HCT116 (cell line): ENCODE measurements at regions not wholly inside any gene's neighbourhood (a gene's known extent, or its start where the extent isn't known, plus 50 kb on each side); places are given as distances from the start of the nearest gene placed in this dataset.
"Not testable (repeated sequence)": the region's sequence is repeated elsewhere in the genome, so short reads cannot be mapped to it uniquely, and the experiment has no call there.

Source experiments
- CEBPB ChIP-seq: IDR thresholded peaks from 2 replicates; pipeline ENCODE4 v1.6.1; 2012; ENCODE audit warnings: low read depth
- CTCF ChIP-seq, 3 experiments: fragments of 200-600 bp in 1 of 3; sonication (generic) in 1 of 3; IDR thresholded peaks in 2 of 3; conservative IDR thresholded peaks in 1 of 3; 2 replicates each; pipeline ENCODE4 v1.5.1; 2012 to 2017; ENCODE audit warnings: low read depth in 2 of 3, low read length in 2 of 3, antibody characterized with exemption in 1 of 3, borderline replicate concordance in 1 of 3, control low read depth in 1 of 3, mild to moderate bottlenecking in 1 of 3, mixed read lengths in 1 of 3, mixed run types in 1 of 3, moderate library complexity in 1 of 3; ENCODE audit not compliant: insufficient read depth in 1 of 3
- EZH2phosphoT487 ChIP-seq: fragments of 200-600 bp; IDR thresholded peaks from 2 replicates; pipeline ENCODE4 v1.6.1; 2018; ENCODE audit warnings: antibody characterized with exemption, borderline replicate concordance
- POLR2A ChIP-seq: IDR thresholded peaks from 2 replicates; pipeline ENCODE4 v1.7.0; 2011; ENCODE audit warnings: borderline replicate concordance; ENCODE audit not compliant: insufficient read depth, insufficient read length; ENCODE audit errors: extremely low read depth
- POLR2AphosphoS5 ChIP-seq: IDR thresholded peaks from 2 replicates; pipeline ENCODE4 v1.6.1; 2011; ENCODE audit warnings: mild to moderate bottlenecking, low read depth, low read length, moderate library complexity
- RAD21 ChIP-seq: IDR thresholded peaks from 2 replicates; pipeline ENCODE4 v1.6.1; 2012; ENCODE audit warnings: low read depth, mild to moderate bottlenecking
- TF ChIP-seq, protein P1 (sequence below): IDR thresholded peaks from 2 replicates; pipeline ENCODE4 v1.6.1; 2012; ENCODE audit warnings: low read depth
- TF ChIP-seq, protein P2 (sequence below): IDR thresholded peaks from 2 replicates; pipeline ENCODE4 v1.6.1; 2012

DNA sequence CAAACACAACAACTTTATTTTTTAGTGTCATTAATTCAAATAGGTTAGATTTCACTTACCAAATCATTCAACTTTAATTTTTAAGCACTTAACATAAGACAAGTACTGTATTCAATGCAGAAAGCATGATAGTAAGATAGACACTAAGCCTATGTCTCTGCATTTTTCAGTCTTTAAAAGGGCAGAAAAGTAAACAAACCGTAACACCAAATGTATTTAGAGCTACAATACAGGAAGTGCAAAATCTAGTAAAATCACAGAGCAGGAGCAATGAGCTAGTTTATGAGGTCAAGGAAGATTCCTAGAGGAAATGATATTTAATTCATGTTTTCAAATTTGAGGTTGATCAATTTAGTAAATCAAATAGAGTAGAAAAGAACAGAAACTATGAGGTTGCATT lies 68.0 kb upstream of the KLF8 start:
- TF ChIP-seq CTCF (IDR thresholded peaks at IDR 0.05 in 2 of 3, conservative IDR thresholded peaks at IDR 0.05 in 1 of 3; ENCODE audit: borderline replicate concordance in 1 of 3, insufficient read depth in 1 of 3, low read depth in 2 of 3, low read length in 2 of 3); EZH2phosphoT487; POLR2A; RAD21; POLR2AphosphoS5; CEBPB: not testable (repeated sequence)
- TF ChIP-seq, protein P1, sequence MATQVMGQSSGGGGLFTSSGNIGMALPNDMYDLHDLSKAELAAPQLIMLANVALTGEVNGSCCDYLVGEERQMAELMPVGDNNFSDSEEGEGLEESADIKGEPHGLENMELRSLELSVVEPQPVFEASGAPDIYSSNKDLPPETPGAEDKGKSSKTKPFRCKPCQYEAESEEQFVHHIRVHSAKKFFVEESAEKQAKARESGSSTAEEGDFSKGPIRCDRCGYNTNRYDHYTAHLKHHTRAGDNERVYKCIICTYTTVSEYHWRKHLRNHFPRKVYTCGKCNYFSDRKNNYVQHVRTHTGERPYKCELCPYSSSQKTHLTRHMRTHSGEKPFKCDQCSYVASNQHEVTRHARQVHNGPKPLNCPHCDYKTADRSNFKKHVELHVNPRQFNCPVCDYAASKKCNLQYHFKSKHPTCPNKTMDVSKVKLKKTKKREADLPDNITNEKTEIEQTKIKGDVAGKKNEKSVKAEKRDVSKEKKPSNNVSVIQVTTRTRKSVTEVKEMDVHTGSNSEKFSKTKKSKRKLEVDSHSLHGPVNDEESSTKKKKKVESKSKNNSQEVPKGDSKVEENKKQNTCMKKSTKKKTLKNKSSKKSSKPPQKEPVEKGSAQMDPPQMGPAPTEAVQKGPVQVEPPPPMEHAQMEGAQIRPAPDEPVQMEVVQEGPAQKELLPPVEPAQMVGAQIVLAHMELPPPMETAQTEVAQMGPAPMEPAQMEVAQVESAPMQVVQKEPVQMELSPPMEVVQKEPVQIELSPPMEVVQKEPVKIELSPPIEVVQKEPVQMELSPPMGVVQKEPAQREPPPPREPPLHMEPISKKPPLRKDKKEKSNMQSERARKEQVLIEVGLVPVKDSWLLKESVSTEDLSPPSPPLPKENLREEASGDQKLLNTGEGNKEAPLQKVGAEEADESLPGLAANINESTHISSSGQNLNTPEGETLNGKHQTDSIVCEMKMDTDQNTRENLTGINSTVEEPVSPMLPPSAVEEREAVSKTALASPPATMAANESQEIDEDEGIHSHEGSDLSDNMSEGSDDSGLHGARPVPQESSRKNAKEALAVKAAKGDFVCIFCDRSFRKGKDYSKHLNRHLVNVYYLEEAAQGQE, result not testable (repeated sequence)
- TF ChIP-seq, protein P2, sequence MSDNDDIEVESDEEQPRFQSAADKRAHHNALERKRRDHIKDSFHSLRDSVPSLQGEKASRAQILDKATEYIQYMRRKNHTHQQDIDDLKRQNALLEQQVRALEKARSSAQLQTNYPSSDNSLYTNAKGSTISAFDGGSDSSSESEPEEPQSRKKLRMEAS, result not testable (repeated sequence)
